GM12878 (cell line): ENCODE measurements at regions not wholly inside any gene's neighbourhood (a gene's known extent, or its start where the extent isn't known, plus 50 kb on each side); places are given as distances from the start of the nearest gene placed in this dataset.

Experiments
- ATAC-seq: fragments of 200-7000 bp; cut with Tn5 transposase; 3 replicates; pipeline ENCODE4 v1.9.1; 2020; ENCODE audit warnings: mild to moderate bottlenecking, moderate library complexity
- BruUV-seq: library from RNA; stranded (reverse); fragments of 400-500 nt; replicated peaks from 2 replicates; lab custom pipeline; 2021; lab: Mats Ljungman, UMichigan
- CTCF ChIA-PET: fragments of 300-600 bp; sonication (Branson Sonifier 250); formaldehyde crosslinking; extraction: SDS; loops from one replicate; lab custom pipeline; 2021; ENCODE audit warnings: inconsistent platforms; lab: Yijun Ruan, JAX
- POLR2A ChIA-PET: fragments of 350-600 bp; formaldehyde crosslinking; extraction: SDS; loops from one replicate; lab custom pipeline; 2021; ENCODE audit warnings: inconsistent platforms; lab: Charles Lee
- RAD21 ChIA-PET: fragments of 300-600 bp; sonication (Branson Sonifier 250); formaldehyde crosslinking; loops from one replicate; lab custom pipeline; 2023; ENCODE audit warnings: antibody characterized with exemption; ENCODE audit not compliant: unreplicated experiment; lab: Charles Lee
- SMC1A ChIA-PET: fragments of 300-600 bp; sonication (Branson Sonifier 250); formaldehyde crosslinking; loops from one replicate; lab custom pipeline; 2023; ENCODE audit not compliant: unreplicated experiment, uncharacterized antibody; lab: Charles Lee
- DNase-seq: peaks from one replicate; pipeline ENCODE4 v3.0.0-alpha.2; 2011; ENCODE audit warnings: low read depth, low spot score
- FAIRE-seq: peaks from 3 replicates; lab custom pipeline; 2011; peaks lifted over from hg19 to GRCh38; lab: Jason Lieb, UNC
- H2AFZ ChIP-seq: 2 replicates; pipeline ENCODE4 v1.6.0; 2011; ENCODE audit warnings: low read depth, low read length, control low read depth; ENCODE audit not compliant: control insufficient read depth
- H3K27ac ChIP-seq: 2 replicates; pipeline ENCODE4 v1.5.1; 2011; ENCODE audit warnings: control low read depth; ENCODE audit not compliant: control insufficient read depth, insufficient read depth
- H3K27me3 ChIP-seq, 2 experiments: replicated peaks in 1 of 2; 2 replicates each; pipeline versions ENCODE4 v1.6.0 to v1.6.1; 2011; ENCODE audit warnings: low read length in 1 of 2; ENCODE audit not compliant: control insufficient read depth in 2 of 2, insufficient read depth in 2 of 2
- H3K36me3 ChIP-seq, 2 experiments: 2 replicates each; pipeline ENCODE4 v1.5.1; 2011; ENCODE audit warnings: low read length in 1 of 2; ENCODE audit not compliant: control insufficient read depth in 2 of 2, insufficient read depth in 2 of 2
- H3K4me1 ChIP-seq: 2 replicates; pipeline ENCODE4 v1.6.1; 2011; ENCODE audit warnings: mild to moderate bottlenecking, low read length, moderate library complexity, mixed read lengths; ENCODE audit not compliant: control insufficient read depth, insufficient read depth
- H3K4me2 ChIP-seq: 2 replicates; pipeline ENCODE4 v1.6.0; 2011; ENCODE audit warnings: control low read depth; ENCODE audit not compliant: control insufficient read depth, insufficient read depth
- H3K4me3 ChIP-seq: fragments of 200-600 bp; sonication (generic); 2 replicates; pipeline ENCODE4 v1.5.1; 2016
- H3K79me2 ChIP-seq: 2 replicates; pipeline ENCODE4 v1.6.0; 2011; ENCODE audit warnings: low read length; ENCODE audit not compliant: control insufficient read depth, insufficient read depth
- H3K9ac ChIP-seq: 2 replicates; pipeline ENCODE4 v1.8.0; 2011; ENCODE audit warnings: low read length, control low read depth, mixed read lengths; ENCODE audit not compliant: control insufficient read depth, insufficient read depth
- H3K9me3 ChIP-seq: replicated peaks from 3 replicates; pipeline ENCODE4 v1.5.1; 2011; ENCODE audit warnings: mild to moderate bottlenecking, low read length; ENCODE audit not compliant: control insufficient read depth, insufficient read depth
- H4K20me1 ChIP-seq: 2 replicates; pipeline ENCODE4 v1.6.0; 2011; ENCODE audit not compliant: control insufficient read depth, insufficient read depth
- BRCA1 ChIP-seq: IDR thresholded peaks from 2 replicates; pipeline ENCODE4 v1.6.1; 2011; ENCODE audit warnings: low read depth, low read length, improper control_type of control experiment
- CHD1 ChIP-seq: IDR thresholded peaks from 2 replicates; pipeline ENCODE4 v1.6.1; 2012; ENCODE audit warnings: low read depth, low read length, improper control_type of control experiment
- CHD2 ChIP-seq: IDR thresholded peaks from 2 replicates; pipeline ENCODE4 v1.6.1; 2011; ENCODE audit warnings: low read depth, low read length, improper control_type of control experiment, borderline replicate concordance
- FOS ChIP-seq: IDR thresholded peaks from 3 replicates; pipeline ENCODE4 v1.6.1; 2011; ENCODE audit warnings: borderline replicate concordance; ENCODE audit not compliant: insufficient read length; ENCODE audit errors: extremely low read depth
- NFYB ChIP-seq: IDR thresholded peaks from 2 replicates; pipeline ENCODE4 v1.6.1; 2011; ENCODE audit warnings: low read depth, mild to moderate bottlenecking, low read length, improper control_type of control experiment, moderate library complexity; ENCODE audit not compliant: insufficient read depth
- RCOR1 ChIP-seq: conservative IDR thresholded peaks from 2 replicates; pipeline ENCODE4 v1.6.1; 2012; ENCODE audit warnings: low read depth, low read length, improper control_type of control experiment
- SIX5 ChIP-seq: IDR thresholded peaks from 2 replicates; pipeline ENCODE4 v1.6.1; 2011; ENCODE audit warnings: mild to moderate bottlenecking, low read depth, low read length, moderate library complexity; ENCODE audit not compliant: severe bottlenecking
- ZBED1 ChIP-seq: IDR thresholded peaks from 2 replicates; pipeline ENCODE4 v1.6.1; 2016; ENCODE audit warnings: borderline replicate concordance
- ZNF207 ChIP-seq: fragments of 450-650 bp; IDR thresholded peaks from 2 replicates; pipeline ENCODE4 v1.6.1; 2014; ENCODE audit warnings: antibody characterized with exemption, mild to moderate bottlenecking, borderline replicate concordance
- WGBS: methylation state at CpG from one replicate; pipeline ENCODE4 v1.1.6; 2016; ENCODE audit warnings: low lambda C conversion rate; ENCODE audit not compliant: insufficient replicate concordance, insufficient coverage; ENCODE audit errors: missing lambda C conversion rate; 5-methylcytosine and 5-hydroxymethylcytosine counted together
- in situ Hi-C: fragments of 300-500 bp; cut with MboI; formaldehyde crosslinking; loops from 9 replicates; pipeline ENCODE4 v1.14.3; 2018; ENCODE audit warnings: mixed read lengths
- intact Hi-C: fragments of 100-400 bp; cut with micrococcal nuclease; formaldehyde crosslinking; loops from one replicate; pipeline ENCODE4 v1.14.2; 2022; ENCODE audit not compliant: unreplicated experiment
- TF ChIP-seq, protein P1 (sequence below): fragments of 450-650 bp; IDR thresholded peaks from 2 replicates; pipeline ENCODE4 v1.6.1; 2016; ENCODE audit warnings: mild to moderate bottlenecking
- TF ChIP-seq, protein P2 (sequence below): fragments of 450-650 bp; IDR thresholded peaks from 2 replicates; pipeline ENCODE4 v1.6.1; 2017; ENCODE audit warnings: antibody characterized with exemption, mild to moderate bottlenecking, moderate library complexity
- TF ChIP-seq, protein P3 (sequence below): fragments of 450-650 bp; IDR thresholded peaks from 2 replicates; pipeline ENCODE4 v1.6.1; 2018; ENCODE audit warnings: mild to moderate bottlenecking, low read depth, moderate library complexity; ENCODE audit not compliant: partially characterized antibody

DNA sequence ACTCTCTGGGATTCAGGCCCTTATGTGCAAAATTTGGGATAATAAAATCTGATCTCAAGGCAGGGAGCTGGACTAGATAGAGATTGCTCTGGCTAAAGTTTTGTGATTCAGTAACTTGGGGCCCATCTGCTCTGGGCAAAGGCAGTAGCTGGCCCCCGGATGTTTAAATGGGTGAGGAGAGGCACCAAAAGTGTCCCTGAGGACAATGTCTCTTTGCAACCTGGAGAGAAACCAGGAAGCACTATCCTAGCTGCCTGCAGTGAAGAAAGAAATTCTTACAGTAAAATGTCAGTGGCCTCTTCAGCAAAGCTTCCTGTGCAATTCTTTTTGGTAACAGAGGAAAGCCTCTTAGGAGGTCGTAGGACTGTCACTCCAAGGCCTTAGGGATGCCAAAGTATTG is 54.6 kb upstream of the BARX2 start:
- 16% methylated on average over 2 of the region's 2 CpGs for WGBS
- no peak overlapping the region for H3K4me2 ChIP-seq
- H4K20me1 ChIP-seq = no peaks in the 10 kb centered on the region

DNA sequence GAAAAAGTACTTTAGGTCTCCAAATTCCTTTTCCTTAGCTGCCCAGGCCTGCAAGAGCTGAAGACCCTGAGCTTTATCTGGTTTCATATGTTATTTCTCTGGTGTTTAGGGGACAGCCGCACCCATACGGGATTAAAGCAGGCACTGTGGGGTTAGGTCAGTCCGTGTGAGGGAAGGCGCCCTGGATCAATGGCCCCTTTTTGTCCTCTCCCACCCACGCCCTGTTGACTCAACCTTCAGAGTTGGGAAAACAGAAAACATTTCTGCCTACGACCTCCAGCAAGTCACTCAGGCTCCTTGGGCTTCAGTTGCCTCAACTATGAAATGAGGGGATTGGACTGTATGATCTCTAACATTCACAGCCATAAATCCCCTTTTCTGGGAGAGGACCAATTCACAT is 55.2 kb upstream of the BARX2 start:
- WGBS = 19% methylated on average over 6 of the region's 6 CpGs
- Histone ChIP-seq H3K9ac (no peak overlapping the region), H3K4me3 (no peak overlapping the region), H3K4me2 (no peak overlapping the region), H2AFZ (no peak overlapping the region), H3K36me3 (no peaks in the 10 kb centered on the region), H3K79me2 (no peaks in the 10 kb centered on the region), H3K27ac (no peak overlapping the region), H3K4me1 (no peaks in the 10 kb centered on the region), H4K20me1 (no peaks in the 10 kb centered on the region), H3K27me3 (no peaks in the 10 kb centered on the region; a peak in 1 of 4 replicates), H3K9me3 (no peaks in the 10 kb centered on the region)
- no peak for ATAC-seq
- intact Hi-C loops = no loop called here
- no peak for FAIRE-seq
- ChIA-PET CTCF (no interaction called here), RAD21 (no interaction called here), POLR2A (no interaction called here), SMC1A (no interaction called here)
- in situ Hi-C loops = no loop called here
- DNase-seq = no peak
- TF ChIP-seq ZNF207 (no peak), CHD2 (no peak), FOS (no peak), SIX5 (no peak), ZBED1 (no peak)
- TF ChIP-seq, protein P1, sequence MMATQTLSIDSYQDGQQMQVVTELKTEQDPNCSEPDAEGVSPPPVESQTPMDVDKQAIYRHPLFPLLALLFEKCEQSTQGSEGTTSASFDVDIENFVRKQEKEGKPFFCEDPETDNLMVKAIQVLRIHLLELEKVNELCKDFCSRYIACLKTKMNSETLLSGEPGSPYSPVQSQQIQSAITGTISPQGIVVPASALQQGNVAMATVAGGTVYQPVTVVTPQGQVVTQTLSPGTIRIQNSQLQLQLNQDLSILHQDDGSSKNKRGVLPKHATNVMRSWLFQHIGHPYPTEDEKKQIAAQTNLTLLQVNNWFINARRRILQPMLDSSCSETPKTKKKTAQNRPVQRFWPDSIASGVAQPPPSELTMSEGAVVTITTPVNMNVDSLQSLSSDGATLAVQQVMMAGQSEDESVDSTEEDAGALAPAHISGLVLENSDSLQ = no peak
- TF ChIP-seq, protein P2, sequence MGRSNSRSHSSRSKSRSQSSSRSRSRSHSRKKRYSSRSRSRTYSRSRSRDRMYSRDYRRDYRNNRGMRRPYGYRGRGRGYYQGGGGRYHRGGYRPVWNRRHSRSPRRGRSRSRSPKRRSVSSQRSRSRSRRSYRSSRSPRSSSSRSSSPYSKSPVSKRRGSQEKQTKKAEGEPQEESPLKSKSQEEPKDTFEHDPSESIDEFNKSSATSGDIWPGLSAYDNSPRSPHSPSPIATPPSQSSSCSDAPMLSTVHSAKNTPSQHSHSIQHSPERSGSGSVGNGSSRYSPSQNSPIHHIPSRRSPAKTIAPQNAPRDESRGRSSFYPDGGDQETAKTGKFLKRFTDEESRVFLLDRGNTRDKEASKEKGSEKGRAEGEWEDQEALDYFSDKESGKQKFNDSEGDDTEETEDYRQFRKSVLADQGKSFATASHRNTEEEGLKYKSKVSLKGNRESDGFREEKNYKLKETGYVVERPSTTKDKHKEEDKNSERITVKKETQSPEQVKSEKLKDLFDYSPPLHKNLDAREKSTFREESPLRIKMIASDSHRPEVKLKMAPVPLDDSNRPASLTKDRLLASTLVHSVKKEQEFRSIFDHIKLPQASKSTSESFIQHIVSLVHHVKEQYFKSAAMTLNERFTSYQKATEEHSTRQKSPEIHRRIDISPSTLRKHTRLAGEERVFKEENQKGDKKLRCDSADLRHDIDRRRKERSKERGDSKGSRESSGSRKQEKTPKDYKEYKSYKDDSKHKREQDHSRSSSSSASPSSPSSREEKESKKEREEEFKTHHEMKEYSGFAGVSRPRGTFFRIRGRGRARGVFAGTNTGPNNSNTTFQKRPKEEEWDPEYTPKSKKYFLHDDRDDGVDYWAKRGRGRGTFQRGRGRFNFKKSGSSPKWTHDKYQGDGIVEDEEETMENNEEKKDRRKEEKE = no peak
- no TSS peak for BruUV-seq

More for the DNA sequence above, 54.6 kb upstream of the BARX2 start:
- H3K27me3 ChIP-seq = no peaks in the 10 kb centered on the region; a peak in 1 of 4 replicates
- intact Hi-C loops = no loop called here
- CTCF ChIA-PET = no interaction called here
- RAD21 ChIA-PET = no interaction called here
- no peaks in the 10 kb centered on the region for H3K9me3 ChIP-seq
- no peak overlapping the region for H3K27ac ChIP-seq
- FAIRE-seq = no peak
- no peak for DNase-seq
- BruUV-seq = no TSS peak
- TF ChIP-seq CHD1 (no peak), RCOR1 (no peak), BRCA1 (no peak), NFYB (no peak), CHD2 (no peak)
- TF ChIP-seq, protein P3, sequence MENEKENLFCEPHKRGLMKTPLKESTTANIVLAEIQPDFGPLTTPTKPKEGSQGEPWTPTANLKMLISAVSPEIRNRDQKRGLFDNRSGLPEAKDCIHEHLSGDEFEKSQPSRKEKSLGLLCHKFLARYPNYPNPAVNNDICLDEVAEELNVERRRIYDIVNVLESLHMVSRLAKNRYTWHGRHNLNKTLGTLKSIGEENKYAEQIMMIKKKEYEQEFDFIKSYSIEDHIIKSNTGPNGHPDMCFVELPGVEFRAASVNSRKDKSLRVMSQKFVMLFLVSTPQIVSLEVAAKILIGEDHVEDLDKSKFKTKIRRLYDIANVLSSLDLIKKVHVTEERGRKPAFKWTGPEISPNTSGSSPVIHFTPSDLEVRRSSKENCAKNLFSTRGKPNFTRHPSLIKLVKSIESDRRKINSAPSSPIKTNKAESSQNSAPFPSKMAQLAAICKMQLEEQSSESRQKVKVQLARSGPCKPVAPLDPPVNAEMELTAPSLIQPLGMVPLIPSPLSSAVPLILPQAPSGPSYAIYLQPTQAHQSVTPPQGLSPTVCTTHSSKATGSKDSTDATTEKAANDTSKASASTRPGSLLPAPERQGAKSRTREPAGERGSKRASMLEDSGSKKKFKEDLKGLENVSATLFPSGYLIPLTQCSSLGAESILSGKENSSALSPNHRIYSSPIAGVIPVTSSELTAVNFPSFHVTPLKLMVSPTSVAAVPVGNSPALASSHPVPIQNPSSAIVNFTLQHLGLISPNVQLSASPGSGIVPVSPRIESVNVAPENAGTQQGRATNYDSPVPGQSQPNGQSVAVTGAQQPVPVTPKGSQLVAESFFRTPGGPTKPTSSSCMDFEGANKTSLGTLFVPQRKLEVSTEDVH = no peak
- TF ChIP-seq, all 136 proteins: peak for 0
- Histone ChIP-seq H3K36me3 (no peaks in the 10 kb centered on the region), H3K79me2 (no peaks in the 10 kb centered on the region), H2AFZ (no peak overlapping the region), H3K9ac (no peak overlapping the region), H3K4me1 (no peaks in the 10 kb centered on the region), H3K4me3 (no peak overlapping the region)
- in situ Hi-C loops = no loop called here
- POLR2A ChIA-PET = no interaction called here
- SMC1A ChIA-PET = no interaction called here
- ATAC-seq = no peak
